ENCODE measurements at regions not wholly inside any gene's neighbourhood (a gene's known extent, or its start where the extent isn't known, plus 50 kb on each side); places are given as distances from the start of the nearest gene placed in this dataset.

- in situ Hi-C loops (cut with MboI; ENCODE audit: low sequenced_read_pairs), result no loop called here
Measured at GRCh38 chr18:78129260-78129659, 850.4 kb upstream of the SALL3 start.

- in situ Hi-C loops (cut with MboI; ENCODE audit: low sequenced_read_pairs), result no loop called here
Measured at GRCh38 chr18:78130232-78131195, 849.1 kb upstream of the SALL3 start.

- in situ Hi-C loops (cut with MboI; ENCODE audit: low sequenced_read_pairs), result no loop called here
Measured at GRCh38 chr18:78133729-78134128, 845.9 kb upstream of the SALL3 start.

GRCh38 chr18:78136986-78137385 lies 842.6 kb upstream of the SALL3 start:
- in situ Hi-C loops (cut with MboI; ENCODE audit: low sequenced_read_pairs), result no loop called here

GRCh38 chr18:78138983-78139496 lies 840.6 kb upstream of the SALL3 start:
- in situ Hi-C loops (cut with MboI; ENCODE audit: low sequenced_read_pairs), result no loop called here

GRCh38 chr18:78140294-78140693 lies 839.3 kb upstream of the SALL3 start:
- in situ Hi-C loops (cut with MboI; ENCODE audit: low sequenced_read_pairs), result no loop called here

GRCh38 chr18:78144669-78145068 lies 834.9 kb upstream of the SALL3 start:
- in situ Hi-C loops (cut with MboI; ENCODE audit: low sequenced_read_pairs), result no loop called here

GRCh38 chr18:78145096-78145495 lies 834.5 kb upstream of the SALL3 start:
- in situ Hi-C loops (cut with MboI; ENCODE audit: low sequenced_read_pairs), result no loop called here

GRCh38 chr18:78146136-78147085 lies 833.2 kb upstream of the SALL3 start:
- in situ Hi-C loops (cut with MboI; ENCODE audit: low sequenced_read_pairs), result no loop called here

- in situ Hi-C loops (cut with MboI; ENCODE audit: low sequenced_read_pairs), result no loop called here
Measured at GRCh38 chr18:78150590-78150989, 829.0 kb upstream of the SALL3 start.

- in situ Hi-C loops (cut with MboI; ENCODE audit: low sequenced_read_pairs), result no loop called here
Measured at GRCh38 chr18:78151234-78151633, 828.4 kb upstream of the SALL3 start.

- in situ Hi-C loops (cut with MboI; ENCODE audit: low sequenced_read_pairs), result no loop called here
Measured at GRCh38 chr18:78151948-78152725, 827.5 kb upstream of the SALL3 start.

GRCh38 chr18:78153362-78153761 lies 826.3 kb upstream of the SALL3 start:
- in situ Hi-C loops (cut with MboI; ENCODE audit: low sequenced_read_pairs), result no loop called here

- in situ Hi-C loops (cut with MboI; ENCODE audit: low sequenced_read_pairs), result no loop called here
Measured at GRCh38 chr18:78154444-78154843, 825.2 kb upstream of the SALL3 start.

- in situ Hi-C loops (cut with MboI; ENCODE audit: low sequenced_read_pairs), result no loop called here
Measured at GRCh38 chr18:78154853-78155252, 824.8 kb upstream of the SALL3 start.

GRCh38 chr18:78156466-78156865 lies 823.2 kb upstream of the SALL3 start:
- in situ Hi-C loops (cut with MboI; ENCODE audit: low sequenced_read_pairs), result no loop called here

- in situ Hi-C loops (cut with MboI; ENCODE audit: low sequenced_read_pairs), result no loop called here
Measured at GRCh38 chr18:78158943-78159342, 820.7 kb upstream of the SALL3 start.

- in situ Hi-C loops (cut with MboI; ENCODE audit: low sequenced_read_pairs), result no loop called here
Measured at GRCh38 chr18:78159397-78159796, 820.2 kb upstream of the SALL3 start.

- in situ Hi-C loops (cut with MboI; ENCODE audit: low sequenced_read_pairs), result loop anchor here (10.0 kb wide), 1 partner anchor 1876 kb away; no protein-coding TSS in a partner anchor
Measured at GRCh38 chr18:78160961-78161656, 818.5 kb upstream of the SALL3 start.

GRCh38 chr18:78165525-78165924 lies 814.1 kb upstream of the SALL3 start:
- in situ Hi-C loops (cut with MboI; ENCODE audit: low sequenced_read_pairs), result loop anchor here (10.0 kb wide), 1 partner anchor 1881 kb away; no protein-coding TSS in a partner anchor

All from HL-60/S4 treated with phorbol 12-myristate 13-acetate at 8.2 ng/mL for 4 days and 3 days (cell line).